Mesenchymal stem cell (in vitro differentiated cells and primary cell): ENCODE measurements at regions not wholly inside any gene's neighbourhood (a gene's known extent, or its start where the extent isn't known, plus 50 kb on each side); places are given as distances from the start of the nearest gene placed in this dataset.
"Not testable (repeated sequence)": the region's sequence is repeated elsewhere in the genome, so short reads cannot be mapped to it uniquely, and the experiment has no call there.

Experiments used
- DNase-seq: peaks from one replicate; pipeline ENCODE4 v3.0.0-alpha.2; 2013
- H2AFZ ChIP-seq: one replicate; pipeline ENCODE4 v1.6.1; 2013; ENCODE audit warnings: low read depth, mild to moderate bottlenecking, control low read depth, inconsistent platforms, low read length, moderate library complexity
- H2AK5ac ChIP-seq: 2 replicates; pipeline ENCODE4 v1.6.1; 2013; ENCODE audit warnings: low read length, moderate library complexity, mild to moderate bottlenecking, inconsistent platforms; ENCODE audit not compliant: severe bottlenecking
- H2BK120ac ChIP-seq: one replicate; pipeline ENCODE4 v1.6.1; 2013; ENCODE audit warnings: low read depth, mild to moderate bottlenecking, inconsistent platforms, low read length, moderate library complexity
- H2BK12ac ChIP-seq, 2 experiments: one replicate each; pipeline ENCODE4 v1.6.1; 2013; ENCODE audit warnings: inconsistent platforms in 2 of 2, low read length in 2 of 2, mild to moderate bottlenecking in 2 of 2, moderate library complexity in 2 of 2, control low read depth in 1 of 2
- H2BK15ac ChIP-seq: one replicate; pipeline ENCODE4 v1.6.1; 2013; ENCODE audit warnings: mild to moderate bottlenecking, low read depth, inconsistent platforms; ENCODE audit not compliant: poor library complexity, severe bottlenecking
- H2BK5ac ChIP-seq: 2 replicates; pipeline ENCODE4 v1.6.1; 2013; ENCODE audit warnings: low read depth, mild to moderate bottlenecking, low read length, control low read depth, inconsistent platforms; ENCODE audit not compliant: poor library complexity, severe bottlenecking
- H3K14ac ChIP-seq, 2 experiments: one replicate each; pipeline ENCODE4 v1.6.1; 2013; ENCODE audit warnings: inconsistent platforms in 2 of 2, low read length in 2 of 2, control low read depth in 1 of 2, mild to moderate bottlenecking in 1 of 2, moderate library complexity in 1 of 2
- H3K18ac ChIP-seq, 2 experiments: one replicate each; pipeline ENCODE4 v1.6.1; 2013; ENCODE audit warnings: inconsistent platforms in 2 of 2, low read length in 2 of 2, control low read depth in 1 of 2, low read depth in 1 of 2, mild to moderate bottlenecking in 1 of 2
- H3K23ac ChIP-seq, 2 experiments: one replicate each; pipeline ENCODE4 v1.6.1; 2013; ENCODE audit warnings: inconsistent platforms in 2 of 2, low read length in 2 of 2, mild to moderate bottlenecking in 2 of 2, moderate library complexity in 2 of 2, control low read depth in 1 of 2
- H3K27ac ChIP-seq: 2 replicates; pipeline ENCODE4 v1.5.1; 2013; ENCODE audit warnings: mild to moderate bottlenecking, moderate library complexity, low read length, control low read depth, inconsistent platforms; ENCODE audit not compliant: poor library complexity, severe bottlenecking
- H3K27me3 ChIP-seq, 2 experiments: 2 replicates each; pipeline versions ENCODE4 v1.6.1 to v1.7.0; 2013; ENCODE audit warnings: low read length in 2 of 2, mild to moderate bottlenecking in 2 of 2, moderate library complexity in 2 of 2, control low read depth in 1 of 2, inconsistent platforms in 1 of 2; ENCODE audit not compliant: control insufficient read depth in 1 of 2, insufficient read depth in 1 of 2
- H3K36me3 ChIP-seq, 2 experiments: 2 replicates each; pipeline versions ENCODE4 v1.6.1 to v1.7.0; 2013; ENCODE audit warnings: low read length in 2 of 2, control low read depth in 1 of 2, inconsistent platforms in 1 of 2, low read depth in 1 of 2, mild to moderate bottlenecking in 1 of 2; ENCODE audit not compliant: insufficient read depth in 2 of 2, control insufficient read depth in 1 of 2
- H3K4ac ChIP-seq, 2 experiments: one replicate each; pipeline ENCODE4 v1.6.1; 2013; ENCODE audit warnings: inconsistent platforms in 2 of 2, low read length in 2 of 2, mild to moderate bottlenecking in 2 of 2, moderate library complexity in 2 of 2, control low read depth in 1 of 2, low read depth in 1 of 2
- H3K4me1 ChIP-seq: 2 replicates; pipeline ENCODE4 v1.6.1; 2013; ENCODE audit warnings: low read depth, low read length, control low read depth; ENCODE audit not compliant: control insufficient read depth, insufficient read depth
- H3K4me2 ChIP-seq: 2 replicates; pipeline ENCODE4 v1.6.1; 2013; ENCODE audit warnings: low read length, mild to moderate bottlenecking, inconsistent platforms; ENCODE audit not compliant: poor library complexity, severe bottlenecking
- H3K4me3 ChIP-seq, 2 experiments: 2 replicates each; pipeline versions ENCODE4 v1.5.1 to v1.7.0; 2013; ENCODE audit warnings: low read length in 2 of 2, mild to moderate bottlenecking in 2 of 2, control low read depth in 1 of 2, low read depth in 1 of 2; ENCODE audit not compliant: insufficient read depth in 1 of 2
- H3K79me1 ChIP-seq: replicated peaks from 2 replicates; pipeline ENCODE4 v1.6.1; 2013; ENCODE audit warnings: mild to moderate bottlenecking, control low read depth, low read length, inconsistent platforms; ENCODE audit not compliant: poor library complexity, severe bottlenecking
- H3K9ac ChIP-seq: 2 replicates; pipeline ENCODE4 v1.7.0; 2013; ENCODE audit warnings: mild to moderate bottlenecking, low read length, moderate library complexity
- H3K9me3 ChIP-seq: 2 replicates; pipeline ENCODE4 v1.7.0; 2013; ENCODE audit warnings: mild to moderate bottlenecking, low read length; ENCODE audit not compliant: control insufficient read depth
- H4K8ac ChIP-seq: one replicate; pipeline ENCODE4 v1.6.1; 2013; ENCODE audit warnings: inconsistent platforms, mild to moderate bottlenecking, low read length, moderate library complexity
- H4K91ac ChIP-seq: one replicate; pipeline ENCODE4 v1.6.1; 2013; ENCODE audit warnings: mild to moderate bottlenecking, low read length, inconsistent platforms
- WGBS: methylation state at CpG from one replicate; pipeline ENCODE4 v1.1.7; 2013; ENCODE audit warnings: mixed read lengths; 5-methylcytosine and 5-hydroxymethylcytosine counted together

- WGBS = no CpG with 5 or more reads among the region's 6 CpGs
- H4K91ac ChIP-seq, H2AK5ac ChIP-seq, H3K4me1 ChIP-seq, H3K14ac ChIP-seq, H3K27me3 ChIP-seq, H3K36me3 ChIP-seq, H2AFZ ChIP-seq, H3K4ac ChIP-seq, H3K18ac ChIP-seq, H3K23ac ChIP-seq, H3K9ac ChIP-seq, H3K27ac ChIP-seq, H2BK120ac ChIP-seq, H3K4me2 ChIP-seq, H2BK5ac ChIP-seq, H3K9me3 ChIP-seq, H4K8ac ChIP-seq, H2BK12ac ChIP-seq, H2BK15ac ChIP-seq, H3K79me1 ChIP-seq, H3K4me3 ChIP-seq, DNase-seq: not testable (repeated sequence)
Measured at GRCh38 chr1:146774988-146775387, 163.1 kb upstream of the NBPF12 start.

- H3K14ac ChIP-seq, H2AK5ac ChIP-seq, H3K27ac ChIP-seq, H2BK15ac ChIP-seq, H3K23ac ChIP-seq, H2BK120ac ChIP-seq, H3K4me3 ChIP-seq, H3K9ac ChIP-seq, H2BK5ac ChIP-seq, H3K27me3 ChIP-seq, H4K91ac ChIP-seq, H3K36me3 ChIP-seq, H3K4me2 ChIP-seq, H3K9me3 ChIP-seq, H3K18ac ChIP-seq, H3K79me1 ChIP-seq, H3K4me1 ChIP-seq, H2AFZ ChIP-seq, H4K8ac ChIP-seq, DNase-seq, H3K4ac ChIP-seq, H2BK12ac ChIP-seq: not testable (repeated sequence)
- 66% methylated on average over 7 of the region's 7 CpGs for WGBS
Measured at GRCh38 chr1:146774271-146774670, 163.9 kb upstream of the NBPF12 start.

- H3K18ac ChIP-seq, H3K9me3 ChIP-seq, H3K27ac ChIP-seq, H2BK12ac ChIP-seq, H3K4me1 ChIP-seq, H3K9ac ChIP-seq, DNase-seq, H3K23ac ChIP-seq, H4K8ac ChIP-seq, H3K36me3 ChIP-seq, H3K4ac ChIP-seq, H2AK5ac ChIP-seq, H3K14ac ChIP-seq, H3K27me3 ChIP-seq, H3K79me1 ChIP-seq, H3K4me3 ChIP-seq, H3K4me2 ChIP-seq, H4K91ac ChIP-seq, H2BK15ac ChIP-seq, H2BK5ac ChIP-seq, H2BK120ac ChIP-seq, H2AFZ ChIP-seq: not testable (repeated sequence)
- 84% methylated on average over 16 of the region's 16 CpGs for WGBS
Measured at GRCh38 chr1:146771409-146771808, 166.7 kb upstream of the NBPF12 start.

- H3K27me3 ChIP-seq, H3K9ac ChIP-seq, H3K4me3 ChIP-seq, H2AK5ac ChIP-seq, H3K27ac ChIP-seq, H3K4ac ChIP-seq, H3K36me3 ChIP-seq, DNase-seq, H3K4me1 ChIP-seq, H2BK15ac ChIP-seq, H3K23ac ChIP-seq, H2BK5ac ChIP-seq, H2BK120ac ChIP-seq, H3K9me3 ChIP-seq, H3K79me1 ChIP-seq, H3K14ac ChIP-seq, H3K4me2 ChIP-seq, H3K18ac ChIP-seq, H4K91ac ChIP-seq, H2BK12ac ChIP-seq, H4K8ac ChIP-seq, H2AFZ ChIP-seq: not testable (repeated sequence)
- 50% methylated on average over 1 of the region's 3 CpGs for WGBS
Measured at GRCh38 chr1:146770998-146771397, 167.1 kb upstream of the NBPF12 start.
